Kidney glomerular epithelial cell (primary cell): ENCODE measurements at regions not wholly inside any gene's neighbourhood (a gene's known extent, or its start where the extent isn't known, plus 50 kb on each side); places are given as distances from the start of the nearest gene placed in this dataset.
"Not testable (repeated sequence)": the region's sequence is repeated elsewhere in the genome, so short reads cannot be mapped to it uniquely, and the experiment has no call there.

Source experiments
- DNase-seq: peaks from one replicate; lab custom pipeline; 2025; lab: John Stamatoyannopoulos, UW

- DNase-seq: no peak
Observed at GRCh38 chr4:160652790-160653189, 1511.0 kb downstream of the FSTL5 start.

- DNase-seq: no peak
Observed at GRCh38 chr4:160675550-160675949, 1488.2 kb downstream of the FSTL5 start.

DNA sequence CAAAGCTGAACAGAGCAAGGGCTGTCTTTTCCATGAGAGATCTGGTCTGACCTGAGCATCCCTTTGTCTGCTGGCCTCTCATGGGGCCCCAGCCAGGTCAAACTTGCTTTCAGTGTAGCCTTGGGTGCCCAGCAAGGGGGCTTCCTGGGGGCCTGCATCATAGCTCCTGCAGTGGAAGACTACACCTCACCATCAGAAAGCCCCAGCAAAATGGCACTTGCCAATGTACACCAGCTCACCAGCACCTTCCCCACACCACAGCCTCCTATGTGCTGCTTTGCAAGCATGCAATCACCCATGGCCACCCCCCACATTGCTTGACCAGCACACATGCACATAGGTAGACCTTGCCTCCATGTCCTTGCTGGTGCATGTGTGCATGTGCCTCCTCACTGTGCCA lies 1478.1 kb downstream of the FSTL5 start:
- no peak for DNase-seq

GRCh38 chr4:160701671-160702070 lies 1462.1 kb downstream of the FSTL5 start:
- no peak for DNase-seq

- no peak for DNase-seq
Observed at GRCh38 chr4:160709026-160709425, 1454.8 kb downstream of the FSTL5 start.

DNA sequence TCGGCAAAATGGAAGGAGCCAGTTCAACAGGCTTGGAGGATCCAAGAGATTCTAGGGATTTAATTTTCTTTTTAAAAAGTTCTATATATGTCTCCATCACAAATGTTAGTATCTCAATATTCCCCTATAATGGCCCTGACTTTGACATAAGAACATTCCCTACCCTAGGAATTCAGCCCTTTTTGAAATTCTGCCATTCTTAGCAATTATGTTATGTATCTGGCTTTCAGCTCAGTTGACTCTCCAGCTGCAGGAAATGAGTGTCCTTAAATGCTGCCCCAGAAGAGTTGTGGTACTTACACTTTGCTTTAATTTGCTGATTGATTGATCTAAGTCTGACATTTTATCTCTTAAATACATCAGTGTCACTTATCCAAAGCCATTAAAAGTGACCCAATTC lies 1454.3 kb downstream of the FSTL5 start:
- DNase-seq: no peak

DNA sequence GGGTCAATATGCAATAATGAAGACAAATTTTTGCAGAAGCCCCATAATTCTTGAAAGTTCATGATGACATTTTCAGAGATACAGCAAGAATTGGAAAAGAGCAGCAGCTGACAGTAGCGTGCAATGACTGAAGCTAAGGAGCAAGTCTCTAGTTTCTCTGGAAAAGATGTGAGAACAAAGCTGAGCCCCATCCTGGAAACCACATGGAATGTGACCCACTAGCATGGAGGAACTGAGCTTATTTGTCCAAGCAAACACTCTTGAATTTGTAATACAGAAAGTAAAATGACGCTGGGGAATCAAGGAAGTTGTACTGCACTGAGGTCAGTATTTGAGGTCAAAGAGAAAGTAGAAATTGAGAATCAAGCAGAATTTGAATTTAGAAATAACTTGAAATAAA lies 1447.2 kb downstream of the FSTL5 start:
- DNase-seq: no peak

GRCh38 chr4:160717848-160718247 lies 1446.0 kb downstream of the FSTL5 start:
- no peak for DNase-seq

DNA sequence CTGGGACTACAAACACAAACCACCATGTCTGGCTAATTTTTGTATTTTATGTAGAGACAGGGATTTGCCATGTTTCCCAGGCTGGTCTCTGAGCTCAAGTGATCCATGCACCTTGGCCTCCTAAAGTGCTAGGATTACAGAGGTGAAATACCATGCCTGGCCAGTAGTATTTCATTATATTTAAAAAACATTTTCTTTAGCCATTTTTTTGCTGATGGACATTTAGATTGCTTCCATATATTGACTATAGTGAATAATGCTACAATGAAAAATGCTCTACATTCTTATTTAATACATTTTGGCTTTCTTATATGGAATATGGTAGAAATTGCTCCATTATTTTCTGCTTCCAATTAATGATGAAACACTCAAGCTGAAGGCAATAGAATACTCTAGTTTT lies 1439.7 kb downstream of the FSTL5 start:
- DNase-seq: no peak

DNA sequence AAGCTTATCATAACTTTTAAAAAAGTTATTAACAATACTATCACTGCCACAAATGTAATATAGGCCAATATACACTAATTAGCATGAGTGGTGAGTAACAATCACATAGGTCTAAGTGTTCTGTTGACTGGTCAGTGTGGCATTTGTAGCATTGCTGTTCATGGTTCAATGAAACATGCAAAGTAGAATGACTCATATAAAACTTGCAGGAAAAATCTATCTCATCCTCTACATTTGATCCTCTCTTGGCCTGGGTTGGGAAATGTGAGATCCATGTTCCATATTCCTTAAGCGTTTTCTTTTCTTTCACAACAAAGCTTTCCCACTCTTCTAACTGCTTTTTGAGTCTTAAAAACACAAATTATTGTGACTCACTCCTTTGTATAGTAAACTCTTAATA lies 1418.7 kb downstream of the FSTL5 start:
- no peak for DNase-seq

- not testable (repeated sequence) for DNase-seq
Observed at GRCh38 chr4:160746585-160746984, 1417.2 kb downstream of the FSTL5 start.

DNA sequence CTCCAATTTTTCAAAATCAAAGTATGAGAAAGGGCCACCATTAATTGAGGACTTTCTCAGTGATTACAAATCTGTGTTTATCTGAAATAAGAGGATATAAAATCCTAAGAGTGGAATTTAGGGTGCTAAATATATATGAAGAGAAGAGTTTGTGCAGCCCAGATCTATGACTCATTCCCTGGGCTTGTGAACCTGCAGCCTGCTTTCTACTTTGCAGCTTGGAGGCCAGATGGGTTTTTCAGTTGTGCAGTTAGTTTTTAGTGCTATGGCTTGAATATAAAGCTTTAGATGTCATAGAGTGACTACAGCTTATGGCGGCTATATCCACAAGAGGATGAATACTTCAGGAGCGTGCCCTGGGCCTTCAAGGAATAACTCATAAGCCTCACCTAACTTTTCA lies 1391.1 kb downstream of the FSTL5 start:
- DNase-seq: no peak

- no peak for DNase-seq
Observed at GRCh38 chr4:160795216-160795615, 1368.6 kb downstream of the FSTL5 start.

GRCh38 chr4:160808174-160808573 lies 1355.6 kb downstream of the FSTL5 start:
- no peak for DNase-seq

- DNase-seq: no peak
Observed at GRCh38 chr4:160809576-160809975, 1354.2 kb downstream of the FSTL5 start.

DNA sequence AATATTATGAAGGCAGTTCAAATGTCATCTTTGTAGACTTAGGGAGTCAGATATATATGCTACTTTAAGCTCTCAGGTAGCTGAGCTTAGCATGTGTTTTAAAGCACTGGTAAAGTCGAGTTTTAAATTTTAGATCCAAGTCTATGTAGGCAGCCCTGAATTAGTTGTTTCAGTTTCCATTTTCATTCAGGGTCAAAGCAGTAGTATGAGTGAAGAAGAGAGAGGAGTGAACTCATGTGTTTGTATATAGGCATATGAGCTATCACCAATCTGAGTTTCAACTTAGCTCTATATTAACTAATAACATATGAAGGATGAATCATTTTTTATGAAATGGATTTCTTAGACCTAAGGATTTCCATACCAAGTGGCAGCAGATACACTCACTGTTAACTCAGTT lies 1353.4 kb downstream of the FSTL5 start:
- no peak for DNase-seq

DNA sequence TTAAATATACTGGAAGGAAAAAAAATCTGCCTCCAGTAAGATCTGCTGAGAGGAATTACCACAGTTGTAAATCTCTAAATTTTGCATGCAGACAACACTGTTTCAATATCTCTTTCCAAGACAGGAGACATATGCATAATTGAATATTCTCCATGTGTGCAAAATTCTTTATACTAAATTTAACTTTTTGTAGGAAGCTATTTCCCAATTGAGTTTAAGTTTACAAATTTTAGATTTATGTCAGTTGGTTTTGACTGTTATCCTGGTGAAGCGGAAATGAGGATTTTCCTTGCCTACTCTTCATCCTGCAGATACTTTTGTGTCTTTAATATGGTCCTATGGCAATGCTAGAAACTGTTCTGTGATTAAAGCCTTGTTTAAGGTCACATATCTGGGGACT lies 1352.9 kb downstream of the FSTL5 start:
- DNase-seq: no peak

GRCh38 chr4:160811956-160812355 lies 1351.8 kb downstream of the FSTL5 start:
- no peak for DNase-seq

GRCh38 chr4:160814726-160815125 lies 1349.1 kb downstream of the FSTL5 start:
- DNase-seq: no peak

DNA sequence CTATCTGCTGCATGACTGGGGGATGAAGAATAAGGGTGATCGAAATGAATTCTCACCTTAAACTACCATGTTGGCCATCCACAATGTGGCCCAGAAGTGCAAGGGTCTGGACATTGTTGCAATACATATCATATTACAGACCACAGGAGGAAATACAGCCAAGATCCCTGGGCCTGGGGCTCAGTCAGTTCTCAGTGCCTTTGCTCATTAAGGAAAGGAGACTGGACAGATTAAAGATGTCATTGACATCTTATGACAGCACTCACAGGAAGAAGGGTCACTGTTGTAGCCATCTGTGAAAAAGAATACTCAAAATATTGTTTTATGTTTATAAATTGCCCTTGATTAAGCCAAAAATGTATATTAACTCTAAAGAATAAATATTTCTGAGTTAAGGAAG lies 1345.2 kb downstream of the FSTL5 start:
- DNase-seq: no peak

DNA sequence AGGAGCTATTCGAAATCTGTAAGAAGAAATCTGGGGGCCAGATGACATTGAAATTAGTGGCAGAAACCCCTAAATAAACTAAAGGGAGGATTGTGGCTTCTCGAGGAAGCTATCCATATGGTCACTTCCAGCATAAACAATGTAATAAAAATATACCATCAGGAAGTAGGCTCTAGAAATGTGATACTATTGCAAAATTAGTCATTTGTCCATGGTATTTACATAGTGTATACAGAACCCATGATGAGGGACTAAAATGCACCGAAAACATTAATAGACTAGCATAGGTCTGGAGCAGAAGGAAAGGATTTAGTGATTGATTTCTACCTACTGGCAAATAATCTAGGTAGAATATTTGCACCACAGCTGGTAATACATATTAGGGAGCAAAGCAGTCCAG lies 1344.0 kb downstream of the FSTL5 start:
- DNase-seq: no peak

DNA sequence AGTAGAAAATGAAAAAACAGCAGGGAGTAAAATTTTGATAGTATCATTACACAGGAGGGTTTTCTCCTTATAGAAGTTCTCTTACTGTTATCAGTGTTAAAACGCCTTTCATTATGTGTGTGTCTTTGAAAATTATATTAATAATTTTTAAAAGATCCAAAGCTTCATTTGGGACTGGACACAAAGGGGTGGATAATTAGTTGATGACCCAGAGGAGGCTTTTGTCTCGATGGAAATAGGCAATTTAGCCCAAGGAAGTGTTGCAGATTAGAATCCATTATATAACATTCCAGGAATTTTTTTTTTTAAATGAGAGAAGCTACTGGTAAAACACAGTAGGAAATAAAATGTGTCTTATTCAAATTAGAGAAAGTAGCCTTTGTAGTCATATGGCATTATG lies 1339.3 kb downstream of the FSTL5 start:
- no peak for DNase-seq

DNA sequence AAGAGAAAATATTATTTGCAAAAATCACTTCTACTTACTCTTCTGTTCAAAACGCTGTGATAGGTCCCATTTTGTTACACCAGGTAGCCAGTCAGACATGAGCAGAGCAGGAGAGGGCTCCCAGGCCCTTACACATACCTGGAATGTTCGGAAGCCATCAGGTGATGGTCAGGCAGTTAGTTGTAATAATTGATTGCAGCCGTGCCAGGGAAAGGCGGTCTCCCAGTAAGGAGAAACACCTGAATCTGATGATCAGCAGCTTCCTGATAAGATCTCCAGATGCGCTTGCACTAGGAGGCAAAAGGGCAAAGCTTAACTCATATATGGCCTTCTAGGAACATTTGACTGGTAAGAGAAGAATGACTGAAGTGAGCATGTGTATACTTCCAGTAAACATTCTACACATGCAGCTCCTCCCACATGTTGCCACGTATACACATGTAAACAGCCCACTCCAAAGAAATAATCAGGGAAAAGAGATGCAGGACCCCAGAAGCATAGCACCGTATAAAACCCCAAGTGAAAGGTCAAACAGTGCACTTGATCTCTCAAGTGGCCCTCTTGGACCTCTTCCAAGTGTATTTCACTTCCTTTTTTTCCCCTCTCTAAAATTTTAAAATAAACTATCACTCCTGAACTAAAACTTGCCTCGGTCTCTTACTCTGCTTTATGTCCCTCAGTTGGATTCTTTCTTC lies 1338.0 kb downstream of the FSTL5 start:
- DNase-seq: no peak

GRCh38 chr4:160826339-160826679 lies 1337.5 kb downstream of the FSTL5 start:
- no peak for DNase-seq
